AG04450 (cell line): ENCODE measurements at regions not wholly inside any gene's neighbourhood (a gene's known extent, or its start where the extent isn't known, plus 50 kb on each side); places are given as distances from the start of the nearest gene placed in this dataset.

ENCODE experiments used
- CTCF ChIA-PET: fragments of 300-600, 350-600 bp; formaldehyde crosslinking; extraction: SDS; loops from one replicate; lab custom pipeline; 2022; ENCODE audit warnings: antibody characterized with exemption, inconsistent platforms; lab: Charles Lee
- POLR2A ChIA-PET: fragments of 350-600 bp; formaldehyde crosslinking; extraction: SDS; loops from one replicate; lab custom pipeline; 2021; ENCODE audit warnings: antibody characterized with exemption, inconsistent platforms; lab: Yijun Ruan, JAX
- DNase-seq: peaks from one replicate; pipeline ENCODE4 v3.0.0-alpha.2; 2011; ENCODE audit warnings: low read depth, low spot score
- H3K27ac ChIP-seq: one replicate; pipeline ENCODE4 v1.5.1; 2012; ENCODE audit warnings: low read depth, low read length, control low read depth
- H3K27me3 ChIP-seq: one replicate; pipeline ENCODE4 v1.6.0; 2012; ENCODE audit warnings: low read length; ENCODE audit not compliant: control insufficient read depth, insufficient read depth
- H3K4me3 ChIP-seq: 2 replicates; pipeline ENCODE4 v1.5.1; 2011; ENCODE audit warnings: mild to moderate bottlenecking, low read depth, low read length, control low read depth
- H3K9me3 ChIP-seq: 2 replicates; pipeline ENCODE4 v1.5.1; 2012; ENCODE audit warnings: low read length; ENCODE audit not compliant: control insufficient read depth, insufficient read depth
- TF ChIP-seq, protein P1 (sequence below): IDR thresholded peaks from 2 replicates; pipeline ENCODE4 v1.5.1; 2011; ENCODE audit warnings: low read depth, low read length, control low read depth, inconsistent platforms

DNA sequence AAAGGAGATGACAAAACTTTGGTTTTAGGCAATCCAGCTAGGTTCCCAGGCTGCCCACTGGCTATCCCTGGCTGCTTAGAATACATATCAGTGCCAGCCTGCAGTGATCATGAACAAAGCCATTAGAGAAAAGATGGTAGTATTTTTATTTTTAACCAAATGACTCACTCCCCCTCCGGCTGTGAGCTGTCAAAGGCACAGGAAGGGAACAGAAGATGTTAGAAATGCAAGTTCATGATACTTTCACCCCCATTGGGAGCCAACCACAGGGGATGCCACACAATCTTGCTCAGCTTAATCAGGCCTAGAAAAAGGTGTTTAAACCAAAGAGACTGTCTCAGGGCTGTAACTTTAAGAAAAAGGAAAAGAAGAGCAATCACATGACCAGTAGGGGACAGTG is 70.3 kb upstream of the ASTN2 start:
- TF ChIP-seq, protein P1, sequence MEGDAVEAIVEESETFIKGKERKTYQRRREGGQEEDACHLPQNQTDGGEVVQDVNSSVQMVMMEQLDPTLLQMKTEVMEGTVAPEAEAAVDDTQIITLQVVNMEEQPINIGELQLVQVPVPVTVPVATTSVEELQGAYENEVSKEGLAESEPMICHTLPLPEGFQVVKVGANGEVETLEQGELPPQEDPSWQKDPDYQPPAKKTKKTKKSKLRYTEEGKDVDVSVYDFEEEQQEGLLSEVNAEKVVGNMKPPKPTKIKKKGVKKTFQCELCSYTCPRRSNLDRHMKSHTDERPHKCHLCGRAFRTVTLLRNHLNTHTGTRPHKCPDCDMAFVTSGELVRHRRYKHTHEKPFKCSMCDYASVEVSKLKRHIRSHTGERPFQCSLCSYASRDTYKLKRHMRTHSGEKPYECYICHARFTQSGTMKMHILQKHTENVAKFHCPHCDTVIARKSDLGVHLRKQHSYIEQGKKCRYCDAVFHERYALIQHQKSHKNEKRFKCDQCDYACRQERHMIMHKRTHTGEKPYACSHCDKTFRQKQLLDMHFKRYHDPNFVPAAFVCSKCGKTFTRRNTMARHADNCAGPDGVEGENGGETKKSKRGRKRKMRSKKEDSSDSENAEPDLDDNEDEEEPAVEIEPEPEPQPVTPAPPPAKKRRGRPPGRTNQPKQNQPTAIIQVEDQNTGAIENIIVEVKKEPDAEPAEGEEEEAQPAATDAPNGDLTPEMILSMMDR = no peak
- POLR2A ChIA-PET = no interaction called here
- CTCF ChIA-PET = no interaction called here
- Histone ChIP-seq H3K27ac (no peak overlapping the region), H3K27me3 (no peaks in the 10 kb centered on the region), H3K4me3 (no peak overlapping the region), H3K9me3 (peaks cover 3% of the 10 kb centered on the region; the same call in 1 of the 2 replicates)
- DNase-seq = no peak

DNA sequence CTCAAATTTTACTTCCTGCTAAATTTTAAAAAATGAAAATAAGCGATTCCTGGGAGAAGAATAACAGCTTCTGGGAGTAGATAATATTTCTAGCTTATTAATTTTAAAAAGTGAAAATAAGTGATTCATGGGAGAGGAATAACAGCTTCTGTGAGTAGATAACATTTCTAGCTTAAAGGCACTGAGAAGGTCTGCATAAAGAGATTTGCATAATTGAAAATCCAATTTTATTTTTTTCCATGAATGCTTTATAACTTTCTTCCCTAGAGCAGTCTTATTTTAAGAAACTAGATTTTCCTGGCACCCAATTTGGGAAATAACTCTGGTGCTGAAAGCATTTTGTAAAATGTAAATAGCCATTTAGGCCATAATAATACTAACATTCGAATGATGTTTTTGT is 65.9 kb upstream of the ASTN2 start:
- TF ChIP-seq, protein P1 = no peak
- POLR2A ChIA-PET = no interaction called here

DNA sequence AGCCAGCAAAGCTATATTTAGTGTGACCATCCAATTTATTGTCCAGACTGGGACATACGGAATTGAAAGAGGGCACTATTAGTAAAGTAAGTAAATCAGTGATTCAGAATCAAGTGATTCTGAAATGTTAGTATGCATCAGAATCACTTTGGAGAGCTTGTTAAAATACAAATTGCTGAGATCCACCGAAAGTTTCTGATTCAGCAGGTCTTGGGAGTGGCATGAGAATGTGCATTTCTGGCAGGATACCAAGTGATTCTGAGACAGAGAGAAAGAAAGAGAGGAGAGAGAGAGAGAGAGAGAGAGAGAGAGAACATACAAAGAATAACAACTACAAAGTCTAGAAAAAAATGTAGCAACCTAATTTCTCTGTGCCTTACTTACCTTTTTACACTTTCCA is 65.4 kb upstream of the ASTN2 start:
- Histone ChIP-seq H3K4me3 (no peak overlapping the region), H3K9me3 (no peaks in the 10 kb centered on the region), H3K27me3 (no peaks in the 10 kb centered on the region), H3K27ac (no peak overlapping the region)
- ChIA-PET POLR2A (no interaction called here), CTCF (interaction anchor here (0.9 kb wide), 1 partner anchor 9 kb away, joined by 3 read pairs; no protein-coding TSS in a partner anchor)
- TF ChIP-seq, protein P1 = no peak
- DNase-seq = no peak

More for the DNA sequence above, 65.9 kb upstream of the ASTN2 start:
- H3K27ac ChIP-seq = no peak overlapping the region
- H3K4me3 ChIP-seq = no peak overlapping the region
- no peak for DNase-seq
- H3K27me3 ChIP-seq = no peaks in the 10 kb centered on the region
- no peaks in the 10 kb centered on the region for H3K9me3 ChIP-seq
- CTCF ChIA-PET = interaction anchor here (0.9 kb wide), 1 partner anchor 9 kb away, joined by 3 read pairs; no protein-coding TSS in a partner anchor

DNA sequence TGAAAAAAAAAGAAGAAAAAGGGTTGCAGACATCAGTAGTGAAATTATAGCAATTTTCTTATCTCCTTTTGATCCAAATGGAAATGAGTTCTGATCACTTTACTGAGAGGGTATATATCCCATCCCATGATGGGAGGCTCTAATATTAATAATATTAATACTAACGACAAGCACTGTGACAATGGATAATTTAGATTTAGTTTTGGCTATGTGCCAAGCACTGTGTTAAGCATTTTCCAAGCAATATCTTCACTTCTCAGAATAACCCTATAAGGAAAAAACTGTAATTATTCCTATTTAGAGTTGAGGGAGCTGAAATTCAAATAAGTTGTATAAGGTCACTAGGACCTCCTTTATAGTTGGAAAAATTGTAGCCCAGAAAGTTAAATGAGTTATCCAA is 58.4 kb upstream of the ASTN2 start:
- DNase-seq = no peak
- Histone ChIP-seq H3K27ac (no peak overlapping the region), H3K4me3 (no peak overlapping the region), H3K27me3 (no peaks in the 10 kb centered on the region), H3K9me3 (peaks cover 2% of the 10 kb centered on the region; the same call in 1 of the 2 replicates)
- TF ChIP-seq, protein P1 = no peak
- CTCF ChIA-PET = no interaction called here
- POLR2A ChIA-PET = no interaction called here

DNA sequence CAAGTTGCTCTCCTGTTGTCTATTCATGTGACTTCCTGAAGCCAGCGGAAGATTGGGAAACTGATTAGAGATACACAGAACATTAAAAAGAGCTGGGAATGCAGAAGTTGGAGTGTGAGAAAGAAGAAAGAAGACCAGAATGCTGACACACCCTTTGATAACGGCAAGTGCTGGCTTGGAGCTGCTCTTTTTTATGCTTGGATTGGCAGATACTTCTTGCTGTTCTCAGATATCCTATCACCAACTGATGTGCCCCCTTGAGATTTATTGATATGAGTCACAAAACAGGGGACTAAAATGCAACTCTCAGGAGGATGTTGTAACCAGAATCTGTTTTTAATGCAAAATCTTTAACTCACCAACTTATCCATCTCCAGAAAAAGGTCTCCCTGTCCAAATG is 56.0 kb upstream of the ASTN2 start:
- TF ChIP-seq, protein P1 = no peak
- Histone ChIP-seq H3K27ac (no peak overlapping the region), H3K4me3 (no peak overlapping the region), H3K9me3 (peaks cover 2% of the 10 kb centered on the region; the same call in 1 of the 2 replicates), H3K27me3 (no peaks in the 10 kb centered on the region)
- ChIA-PET CTCF (no interaction called here), POLR2A (no interaction called here)
- DNase-seq = no peak
